UCSD-AML1 (cell line): ENCODE measurements at regions not wholly inside any gene's neighbourhood (a gene's known extent, or its start where the extent isn't known, plus 50 kb on each side); places are given as distances from the start of the nearest gene placed in this dataset.
"Not testable (repeated sequence)": the region's sequence is repeated elsewhere in the genome, so short reads cannot be mapped to it uniquely, and the experiment has no call there.

Experiments used
- DNase-seq: peaks from one replicate; lab custom pipeline; 2025; ENCODE audit not compliant: unreplicated experiment; lab: John Stamatoyannopoulos, UW

DNA sequence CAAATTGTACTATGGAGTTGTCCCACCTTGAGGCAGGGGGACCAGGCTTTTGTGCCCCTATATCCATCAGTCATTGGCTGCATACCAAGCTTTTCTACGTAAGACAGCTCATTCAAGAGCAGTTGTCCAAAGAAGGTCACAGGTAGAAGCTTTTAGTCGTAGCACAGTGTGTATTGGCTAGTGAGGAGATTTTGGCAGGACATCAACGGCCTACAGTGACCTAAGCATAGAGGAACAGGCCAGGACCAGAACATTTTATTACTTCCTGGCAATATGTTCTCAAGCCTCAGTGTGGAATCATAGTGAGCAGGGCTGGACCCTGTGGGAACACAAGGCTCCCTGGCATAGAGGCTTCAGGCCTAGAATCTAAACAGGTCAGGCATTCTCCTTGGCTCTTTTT is 105.4 kb upstream of the ANKRD28 start:
- DNase-seq = no peak

DNA sequence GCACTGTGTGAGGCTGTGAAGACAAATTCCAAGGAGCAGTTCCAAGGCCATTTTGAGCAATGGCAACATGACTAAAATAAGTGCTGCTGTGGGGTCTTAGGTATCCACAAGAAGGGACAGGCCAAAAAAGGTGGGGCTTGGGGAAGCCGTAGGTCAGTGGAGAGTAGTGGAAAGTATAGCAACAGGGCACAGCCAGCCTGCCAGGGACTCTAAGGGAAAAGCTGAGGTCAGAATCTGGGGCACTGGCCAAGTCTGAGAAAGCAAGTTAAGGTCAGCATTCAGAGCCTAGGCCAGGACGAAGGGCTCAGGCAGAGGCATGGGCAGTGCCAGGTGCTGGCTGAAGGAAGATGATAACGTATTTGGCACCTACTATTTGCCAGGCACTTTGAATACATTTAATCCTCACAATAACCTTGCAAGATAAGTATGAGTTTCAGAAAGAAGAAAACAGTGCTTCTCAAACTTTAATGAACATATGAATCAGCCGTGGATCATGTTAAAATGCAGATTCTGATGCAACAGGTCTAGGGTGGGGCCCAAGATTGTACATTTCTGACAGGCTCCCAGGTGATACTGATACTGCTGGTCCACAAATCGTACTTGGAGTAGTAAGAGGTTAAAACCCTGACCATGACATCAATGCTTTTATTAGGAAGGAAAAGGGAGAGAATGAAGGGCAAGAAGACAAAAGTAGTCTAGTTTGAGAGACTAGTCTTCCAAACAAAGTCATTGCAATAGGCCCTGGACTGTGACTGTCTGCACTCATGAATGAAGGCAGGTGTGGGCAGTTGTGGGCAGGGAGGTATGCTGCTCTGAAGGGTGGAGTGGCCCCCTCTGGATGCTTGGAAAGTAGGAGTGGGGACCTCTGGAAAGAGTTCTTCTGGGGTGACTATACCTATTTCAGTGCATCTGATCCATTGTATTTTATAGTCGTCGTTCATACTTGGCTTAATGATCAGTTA is 106.3 kb upstream of the ANKRD28 start:
- no peak for DNase-seq

DNA sequence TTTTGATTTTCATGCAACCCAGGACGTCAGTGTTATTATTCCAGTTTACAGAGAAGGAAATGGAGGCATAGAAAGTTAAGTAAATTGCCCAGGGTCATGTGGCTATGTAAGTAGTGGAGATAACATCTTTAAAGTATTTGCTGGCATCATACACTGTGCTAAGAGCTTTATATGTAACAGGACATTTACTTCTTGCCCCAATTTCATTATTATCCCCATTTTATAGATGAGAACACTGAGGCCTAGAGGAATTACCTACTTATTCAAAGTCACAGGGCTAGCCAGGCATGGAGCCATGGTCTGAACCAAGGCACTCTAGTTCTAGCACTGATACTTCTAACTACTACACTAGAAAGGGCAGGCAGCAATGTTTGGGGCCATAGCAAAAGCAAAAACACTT is 107.3 kb upstream of the ANKRD28 start:
- no peak for DNase-seq

DNA sequence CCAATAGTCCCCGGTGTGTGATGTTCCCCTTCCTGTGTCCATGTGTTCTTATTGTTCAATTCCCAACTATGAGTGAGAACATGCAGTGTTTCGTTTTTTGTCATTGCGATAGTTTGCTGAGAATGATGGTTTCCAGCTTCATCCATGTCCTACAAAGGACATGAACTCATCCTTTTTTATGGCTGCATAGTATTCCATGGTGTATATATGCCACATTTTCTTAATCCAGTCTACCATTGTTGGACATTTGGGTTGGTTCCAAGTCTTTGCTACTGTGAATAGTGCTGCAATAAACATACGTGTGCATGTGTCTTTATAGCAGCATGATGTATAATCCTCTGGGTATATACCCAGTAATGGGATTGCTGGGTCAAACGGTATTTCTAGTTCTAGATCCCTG is 109.6 kb upstream of the ANKRD28 start:
- not testable (repeated sequence) for DNase-seq

DNA sequence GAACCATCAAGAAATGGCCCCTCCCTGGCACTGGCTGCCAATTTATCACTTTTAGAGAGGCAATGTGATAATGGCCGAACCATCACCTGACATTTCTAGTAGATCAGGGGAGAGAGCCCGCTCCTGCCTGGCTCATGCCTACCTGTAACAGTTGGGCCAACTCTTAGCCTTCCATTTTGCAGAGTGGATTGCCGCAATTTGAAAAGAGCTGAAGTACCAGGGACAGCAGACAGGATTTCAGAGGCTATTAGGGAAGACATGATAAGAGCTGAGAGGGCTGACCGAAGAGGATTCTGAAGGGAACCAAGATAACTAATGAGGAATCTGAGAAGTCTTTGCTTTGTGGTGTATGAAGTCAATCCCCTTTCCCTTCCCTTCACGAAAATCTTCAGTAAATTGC is 121.2 kb upstream of the ANKRD28 start:
- DNase-seq = no peak

DNA sequence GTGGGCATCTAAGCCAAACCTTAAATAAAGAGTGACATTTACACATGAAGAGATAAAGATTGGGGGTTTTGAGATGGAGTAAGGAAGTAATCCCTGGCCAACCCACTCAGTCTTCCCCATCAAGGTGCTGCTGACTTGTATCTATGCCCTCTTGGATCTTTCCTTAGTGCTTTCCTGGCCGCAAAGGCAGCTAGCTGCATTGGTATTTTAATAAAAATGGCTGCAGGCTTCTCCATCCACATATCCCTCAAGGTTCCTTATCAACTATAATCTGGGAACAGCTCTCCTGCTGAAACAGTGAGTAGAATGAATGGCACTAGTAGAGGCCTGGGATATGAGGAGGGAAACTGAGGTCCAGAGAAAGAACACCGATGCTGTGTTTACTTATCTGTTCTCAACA is 122.2 kb upstream of the ANKRD28 start:
- no peak for DNase-seq

DNA sequence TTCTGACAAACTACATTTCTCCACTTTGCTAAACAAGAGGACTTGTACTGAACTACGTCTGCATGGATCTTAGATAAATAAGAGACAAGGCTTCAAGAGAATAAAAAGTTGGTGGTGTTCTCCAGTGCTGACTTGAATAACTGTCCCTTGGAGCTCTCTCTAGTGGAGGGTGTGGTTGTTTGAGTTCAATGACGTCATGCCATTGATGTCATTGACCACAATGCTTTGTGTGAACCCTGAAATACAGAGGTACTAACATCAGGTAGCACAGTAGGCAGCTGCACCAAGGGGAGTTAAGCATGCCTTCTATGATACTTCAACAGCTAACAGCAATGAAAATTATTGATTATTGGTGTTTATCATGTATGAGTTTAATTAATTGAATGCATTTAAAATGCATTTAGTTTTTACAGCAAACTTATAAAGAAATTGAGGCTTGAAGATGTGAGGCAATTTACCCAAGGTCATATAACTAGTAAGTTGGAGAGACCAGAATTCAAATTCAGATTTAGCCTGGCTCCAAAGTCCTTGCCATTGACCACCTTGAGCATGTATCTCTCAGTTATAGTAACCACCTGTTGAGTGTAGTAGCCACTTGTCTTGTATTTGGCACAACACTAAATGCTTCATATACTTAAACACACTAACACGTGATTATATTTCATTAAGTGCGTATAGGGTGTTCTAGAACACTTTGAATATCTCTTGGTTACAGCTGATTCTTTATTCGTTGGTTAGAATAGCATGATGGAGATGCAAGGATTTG is 126.0 kb upstream of the ANKRD28 start:
- no peak for DNase-seq

DNA sequence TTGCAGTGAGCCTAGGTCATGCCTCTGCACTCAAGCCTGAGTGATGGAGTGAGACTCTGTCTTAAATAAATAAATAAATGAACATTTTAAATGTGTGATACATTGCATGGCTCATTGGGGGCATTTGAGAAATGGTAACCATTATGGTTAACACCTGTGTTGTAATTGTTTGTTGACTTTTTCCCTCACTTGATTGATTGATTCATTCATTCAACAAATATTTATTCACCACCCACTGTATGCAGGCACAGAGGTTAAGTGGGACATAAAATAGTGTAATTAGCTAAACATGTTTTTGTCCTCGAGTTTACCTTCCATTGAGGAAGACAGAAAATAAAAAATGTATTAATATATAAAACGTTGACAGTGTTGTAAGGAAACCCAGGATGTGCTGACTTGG is 127.1 kb upstream of the ANKRD28 start:
- DNase-seq = no peak

DNA sequence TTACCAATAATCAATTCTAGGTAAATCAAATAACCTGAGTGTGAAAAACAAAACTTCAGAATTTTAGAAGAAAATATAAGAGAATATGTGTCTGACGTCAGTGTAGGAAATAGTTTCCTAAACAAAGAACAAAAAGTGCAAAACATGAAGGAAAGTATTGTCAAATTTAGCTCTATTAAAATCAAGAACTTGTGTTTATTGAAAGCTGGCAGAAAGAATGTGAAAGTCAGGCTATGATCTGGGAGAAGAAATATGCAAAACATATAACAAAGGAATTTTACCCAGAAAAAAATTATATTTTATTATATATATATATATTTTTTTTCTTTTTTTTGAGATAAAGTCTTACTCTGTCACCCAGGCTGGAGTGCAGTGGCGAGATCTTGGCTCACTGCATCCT is 129.1 kb upstream of the ANKRD28 start:
- no peak for DNase-seq

DNA sequence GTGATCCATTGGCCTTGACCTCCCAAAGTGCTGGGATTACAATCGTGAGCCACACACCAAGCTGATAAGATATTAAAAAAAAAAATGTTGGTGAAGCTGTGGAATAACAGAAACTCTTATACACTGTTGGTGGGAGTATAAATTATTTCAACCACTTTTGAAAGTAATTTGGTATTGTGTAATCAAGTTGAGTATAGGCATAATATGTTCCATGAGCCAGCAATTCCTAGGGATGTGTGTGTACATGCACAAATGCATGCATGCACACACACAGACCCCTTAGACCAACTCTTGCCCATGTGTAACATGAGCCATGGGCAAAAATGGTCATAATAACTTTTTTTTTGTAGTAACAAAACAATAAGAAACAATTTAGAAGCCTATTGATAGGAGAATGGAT is 130.2 kb upstream of the ANKRD28 start:
- no peak for DNase-seq

DNA sequence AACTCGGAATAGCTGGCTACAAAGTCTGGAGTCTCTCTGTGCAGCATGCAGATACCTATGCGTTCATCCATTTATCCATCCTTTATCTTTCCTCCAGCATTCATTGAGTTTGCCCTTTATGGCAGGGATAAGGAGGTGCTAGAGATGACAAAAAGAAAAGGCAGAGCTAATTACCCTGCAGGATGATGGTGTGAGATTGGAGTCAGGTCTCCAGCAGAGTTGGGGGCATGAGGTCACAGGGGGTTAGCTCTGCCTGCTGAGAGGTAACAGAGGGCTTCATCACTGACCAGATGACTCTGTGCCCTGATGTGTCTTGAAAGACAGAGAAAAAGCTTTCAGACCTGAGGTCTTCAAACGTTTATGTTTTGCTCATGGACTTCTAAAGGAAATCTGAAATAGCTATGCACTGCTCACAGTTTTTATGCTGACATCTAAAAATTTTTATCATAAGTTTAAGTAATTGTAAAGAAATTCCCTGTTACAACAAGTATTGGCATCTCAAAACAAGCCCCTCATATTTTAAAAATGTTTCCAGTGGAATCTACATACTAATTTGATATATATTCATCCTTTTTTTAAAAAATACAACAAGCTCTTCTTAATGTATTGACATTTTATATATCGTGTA is 132.3 kb upstream of the ANKRD28 start:
- no peak for DNase-seq

DNA sequence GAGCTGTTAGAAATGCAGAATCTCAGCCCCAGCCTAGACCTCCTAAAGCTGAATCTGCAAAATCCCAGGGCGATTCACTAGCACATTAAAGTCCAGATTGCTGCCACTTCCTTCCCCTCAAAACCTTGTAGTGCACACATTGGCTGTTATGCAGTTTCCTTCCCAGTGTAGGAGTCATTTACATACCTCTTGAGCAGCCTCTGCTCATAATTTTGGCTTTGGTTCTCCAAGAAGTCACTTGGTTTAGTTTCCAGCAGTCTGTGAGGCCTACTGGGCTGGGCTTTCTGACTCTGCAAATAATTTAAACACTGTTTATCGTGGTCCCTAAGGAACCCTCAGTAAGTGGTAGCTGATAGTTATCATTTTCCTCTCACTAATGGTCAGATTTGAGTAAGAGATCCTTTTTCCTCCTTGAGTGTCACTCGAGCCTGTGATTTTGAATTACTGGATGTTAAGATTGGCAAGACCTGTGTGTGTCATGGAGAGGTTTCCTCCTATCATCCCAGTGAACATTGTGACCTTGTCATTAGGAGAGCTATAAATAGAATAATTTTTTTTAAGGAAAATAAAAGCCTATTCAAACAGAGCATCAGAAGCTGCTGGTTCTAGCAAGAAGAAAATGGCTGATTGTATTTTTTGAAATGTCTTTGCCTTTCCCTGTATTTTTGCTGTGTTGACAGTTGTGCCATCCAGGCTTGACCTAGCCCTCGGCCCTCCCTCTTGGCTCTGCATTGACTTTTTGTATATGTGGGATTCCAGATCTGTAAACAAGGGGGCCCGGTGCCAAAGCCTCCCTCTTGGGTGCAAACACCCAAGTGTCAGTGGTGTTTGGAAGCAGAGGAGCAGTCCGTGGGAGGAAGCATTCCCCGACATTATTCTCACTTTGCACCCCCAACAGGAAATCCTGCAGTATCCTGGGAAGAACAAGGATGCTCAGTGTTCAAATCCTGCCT is 134.8 kb upstream of the ANKRD28 start:
- DNase-seq = no peak

DNA sequence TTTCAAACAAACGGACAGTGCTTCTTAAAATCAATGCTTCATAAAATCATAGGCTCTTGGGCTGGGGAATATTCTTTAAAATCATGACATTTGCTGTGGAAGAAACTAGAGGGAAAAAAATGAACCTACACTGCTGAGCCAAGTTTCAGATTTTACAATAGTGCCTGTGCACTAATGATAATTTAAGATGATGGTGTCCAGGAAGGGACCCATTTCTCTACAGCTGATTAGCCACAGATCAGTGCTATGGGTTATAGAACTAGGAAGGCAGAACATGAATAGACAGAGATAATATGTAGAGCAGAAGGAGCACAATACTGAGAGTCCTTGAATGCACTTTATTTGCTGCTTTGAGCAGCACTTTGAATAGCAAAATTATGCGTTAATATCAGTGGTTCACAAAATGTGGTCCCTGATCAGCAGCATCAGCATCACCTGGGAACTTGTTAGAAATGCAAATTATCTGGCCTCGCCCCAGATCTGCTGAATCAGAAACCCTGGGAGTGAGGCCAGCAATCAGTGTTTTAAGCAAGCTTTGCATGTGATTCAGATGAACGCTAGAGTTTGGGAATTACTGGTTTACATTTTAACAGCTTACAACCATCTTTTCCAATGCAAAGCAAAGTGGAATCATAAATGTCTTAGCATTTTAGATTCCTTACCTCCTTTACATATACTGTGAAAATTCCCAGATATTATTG is 135.8 kb upstream of the ANKRD28 start:
- no peak for DNase-seq

DNA sequence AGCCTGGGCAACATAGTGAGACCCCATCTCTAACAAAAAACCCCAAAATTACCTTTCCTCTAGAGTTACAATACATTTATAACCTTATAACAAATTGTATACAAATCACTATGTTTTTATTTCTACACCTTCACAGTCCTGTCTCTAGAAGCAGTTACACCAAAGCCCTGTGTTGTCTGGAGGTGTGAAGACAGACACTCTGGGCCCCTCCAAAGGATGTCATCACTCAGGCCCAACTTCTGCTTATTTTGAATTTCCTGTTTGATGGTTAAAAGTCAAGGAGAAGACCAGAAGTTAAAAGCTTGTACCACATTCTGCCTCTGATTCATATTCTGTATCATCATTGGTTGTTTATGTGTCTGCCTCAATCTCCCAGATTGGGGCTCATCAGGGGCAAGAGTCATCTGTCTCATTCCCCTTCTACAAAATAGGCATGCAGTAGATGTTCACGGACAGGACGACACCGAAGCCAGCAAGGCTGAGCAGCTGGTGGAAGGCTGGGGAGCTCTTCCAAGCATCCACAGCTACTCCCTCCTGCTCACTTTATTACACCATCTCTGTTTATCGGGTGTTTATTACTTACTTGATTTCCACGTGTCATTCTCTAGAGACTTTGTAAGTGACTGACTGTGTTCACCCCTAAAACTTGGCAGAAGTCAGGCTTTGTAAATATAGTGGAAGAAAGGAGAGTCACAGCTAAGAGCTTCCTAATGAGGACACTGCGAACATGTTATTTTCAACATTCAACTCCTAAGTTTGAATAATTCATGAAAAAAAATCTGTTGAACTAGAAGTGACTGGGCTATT is 136.8 kb upstream of the ANKRD28 start:
- no peak for DNase-seq

DNA sequence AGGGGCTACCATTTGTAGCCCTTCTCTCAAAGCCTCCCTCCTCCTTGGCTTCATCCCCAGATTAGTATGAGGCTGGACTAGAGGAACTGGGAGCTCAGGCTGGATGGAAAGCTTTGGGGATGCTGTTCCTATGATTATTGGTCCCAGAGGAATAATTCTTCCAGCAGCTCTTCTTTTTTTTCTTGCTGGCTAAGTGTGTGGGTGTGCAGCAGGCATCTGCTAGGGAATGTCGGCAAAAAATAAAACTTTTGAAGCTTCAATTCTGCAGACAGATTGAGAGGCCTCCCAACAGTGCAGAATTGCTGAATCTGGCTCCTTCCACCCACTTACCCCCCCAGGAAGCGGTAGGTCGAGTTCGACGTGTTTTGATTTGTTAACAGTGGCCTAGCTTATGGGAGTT is 138.5 kb upstream of the ANKRD28 start:
- no peak for DNase-seq

DNA sequence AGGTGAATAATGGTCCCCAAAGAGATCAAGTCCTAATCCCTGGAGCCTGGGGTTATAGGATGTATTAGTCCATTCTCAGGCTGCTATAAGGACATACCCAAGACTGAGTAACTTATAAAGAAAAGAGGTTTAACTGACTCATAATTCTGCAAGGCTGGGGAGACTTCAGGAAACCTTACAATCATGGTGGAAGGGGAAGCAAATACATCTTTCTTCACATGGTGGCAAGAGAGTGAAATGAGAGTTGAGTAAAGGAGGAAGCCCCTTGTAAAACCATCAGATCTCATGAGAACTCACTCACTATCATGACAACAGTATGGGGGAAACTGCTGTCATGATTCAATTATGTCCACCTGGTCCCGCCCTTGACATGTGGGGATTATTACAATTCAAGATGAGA is 142.9 kb upstream of the ANKRD28 start:
- DNase-seq = no peak

DNA sequence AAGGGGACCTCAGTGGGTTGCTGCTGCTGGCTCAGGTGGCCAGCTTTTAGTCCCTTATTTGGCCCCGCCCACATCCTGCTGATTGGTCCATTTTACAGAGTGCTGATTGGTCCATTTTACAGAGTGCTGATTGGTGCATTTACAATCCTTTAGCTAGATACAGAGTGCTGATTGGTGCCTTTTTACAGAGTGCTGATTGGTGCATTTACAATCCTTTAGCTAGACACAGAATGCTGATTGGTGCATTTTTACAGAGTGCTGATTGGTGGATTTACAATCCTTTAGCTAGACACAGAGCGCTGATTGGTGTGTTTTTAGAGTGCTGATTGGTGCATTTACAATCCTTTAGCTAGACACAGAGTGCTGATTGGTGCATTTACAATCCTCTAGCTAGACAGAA is 143.7 kb upstream of the ANKRD28 start:
- not testable (repeated sequence) for DNase-seq

DNA sequence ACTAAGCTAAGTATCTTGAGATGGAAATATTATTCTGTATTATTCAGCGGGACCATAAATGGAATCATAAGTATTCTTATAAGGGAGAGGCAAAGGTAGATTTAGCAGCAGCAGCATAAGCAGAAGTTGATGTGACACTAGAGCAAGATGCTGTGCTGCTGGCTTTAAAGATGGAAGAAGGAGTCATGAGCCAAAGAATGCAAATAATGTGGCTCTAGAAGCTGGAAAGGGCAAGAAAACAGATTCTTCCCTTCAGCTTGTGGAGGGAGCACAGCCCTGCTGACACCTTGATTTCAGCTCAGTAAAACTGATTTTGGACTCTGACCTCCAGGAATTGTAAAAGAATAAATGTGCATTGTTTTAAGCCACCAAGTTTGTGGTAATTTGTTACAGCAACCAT is 144.2 kb upstream of the ANKRD28 start:
- DNase-seq = no peak

DNA sequence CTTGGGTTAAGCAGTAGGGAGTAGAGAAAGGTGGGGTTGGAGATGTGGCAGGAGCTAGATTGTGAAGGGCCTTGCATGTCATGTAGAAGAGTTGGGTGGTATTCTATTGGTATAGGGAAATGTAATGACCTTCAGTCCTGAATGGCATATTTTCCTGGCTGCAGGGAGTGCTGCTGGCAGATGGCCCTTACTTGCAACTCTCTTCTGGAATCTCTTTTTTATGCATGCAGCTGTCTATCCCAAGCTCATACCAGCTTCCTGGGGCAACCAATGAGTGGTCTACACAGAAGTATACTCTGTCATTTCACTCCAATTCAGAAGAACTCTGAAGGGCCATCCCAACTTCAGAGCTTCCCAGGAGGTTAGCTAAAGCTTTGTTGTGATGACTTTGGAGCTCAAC is 144.7 kb upstream of the ANKRD28 start:
- no peak for DNase-seq
